ENCODE measurements at regions not wholly inside any gene's neighbourhood (a gene's known extent, or its start where the extent isn't known, plus 50 kb on each side); places are given as distances from the start of the nearest gene placed in this dataset.
"Not testable (repeated sequence)": the region's sequence is repeated elsewhere in the genome, so short reads cannot be mapped to it uniquely, and the experiment has no call there.

- DNase-seq (ENCODE audit: insufficient read length, low spot score), result no peak
- TF ChIP-seq POLR2AphosphoS5 (IDR thresholded peaks at IDR 0.05; ENCODE audit: low read depth, low read length) (no peak), TAF1 (IDR thresholded peaks at IDR 0.05; ENCODE audit: low read depth, low read length) (no peak), SPI1 (IDR thresholded peaks at IDR 0.05; ENCODE audit: low read depth, low read length) (no peak), POU2F2 (IDR thresholded peaks at IDR 0.05; ENCODE audit: low read depth, low read length) (no peak), POLR2A (IDR thresholded peaks at IDR 0.05; ENCODE audit: low read depth, low read length) (no peak), PAX5 (IDR thresholded peaks at IDR 0.05; ENCODE audit: insufficient read depth, low read length, severe bottlenecking) (no peak)
- FAIRE-seq, result no peak
These were observed 120.8 kb downstream of the ENC1 start for GRCh38 chr5:74519679-74520078.

- FAIRE-seq (no peak), DNase-seq (ENCODE audit: insufficient read length, low spot score) (no peak)
- TF ChIP-seq POLR2AphosphoS5 (IDR thresholded peaks at IDR 0.05; ENCODE audit: low read depth, low read length) (no peak), PAX5 (IDR thresholded peaks at IDR 0.05; ENCODE audit: insufficient read depth, low read length, severe bottlenecking) (no peak), POLR2A (IDR thresholded peaks at IDR 0.05; ENCODE audit: low read depth, low read length) (no peak), TAF1 (IDR thresholded peaks at IDR 0.05; ENCODE audit: low read depth, low read length) (no peak), SPI1 (IDR thresholded peaks at IDR 0.05; ENCODE audit: low read depth, low read length) (no peak), POU2F2 (IDR thresholded peaks at IDR 0.05; ENCODE audit: low read depth, low read length) (no peak)
These were observed 121.4 kb downstream of the ENC1 start for GRCh38 chr5:74519161-74519571.

GRCh38 chr5:74517700-74518099 lies 122.8 kb downstream of the ENC1 start:
- DNase-seq (ENCODE audit: insufficient read length, low spot score) (no peak), FAIRE-seq (no peak)
- TF ChIP-seq PAX5 (IDR thresholded peaks at IDR 0.05; ENCODE audit: insufficient read depth, low read length, severe bottlenecking) (no peak), SPI1 (IDR thresholded peaks at IDR 0.05; ENCODE audit: low read depth, low read length) (no peak), POLR2A (IDR thresholded peaks at IDR 0.05; ENCODE audit: low read depth, low read length) (no peak), POLR2AphosphoS5 (IDR thresholded peaks at IDR 0.05; ENCODE audit: low read depth, low read length) (no peak), POU2F2 (IDR thresholded peaks at IDR 0.05; ENCODE audit: low read depth, low read length) (no peak), TAF1 (IDR thresholded peaks at IDR 0.05; ENCODE audit: low read depth, low read length) (no peak)

GRCh38 chr5:74516211-74516636 lies 124.3 kb downstream of the ENC1 start:
- DNase-seq (ENCODE audit: insufficient read length, low spot score), result no peak
- TF ChIP-seq POU2F2 (IDR thresholded peaks at IDR 0.05; ENCODE audit: low read depth, low read length) (no peak), POLR2A (IDR thresholded peaks at IDR 0.05; ENCODE audit: low read depth, low read length) (no peak), PAX5 (IDR thresholded peaks at IDR 0.05; ENCODE audit: insufficient read depth, low read length, severe bottlenecking) (no peak)
- FAIRE-seq, result no peak

GRCh38 chr5:74514888-74515551 lies 125.5 kb downstream of the ENC1 start:
- no peak for TF ChIP-seq POU2F2 (IDR thresholded peaks at IDR 0.05; ENCODE audit: low read depth, low read length)
- no peak for TF ChIP-seq TAF1 (IDR thresholded peaks at IDR 0.05; ENCODE audit: low read depth, low read length)
- no peak for TF ChIP-seq POLR2AphosphoS5 (IDR thresholded peaks at IDR 0.05; ENCODE audit: low read depth, low read length)
- no peak for TF ChIP-seq SPI1 (IDR thresholded peaks at IDR 0.05; ENCODE audit: low read depth, low read length)
- TF ChIP-seq PAX5 (IDR thresholded peaks at IDR 0.05; ENCODE audit: insufficient read depth, low read length, severe bottlenecking), result no peak
- TF ChIP-seq POLR2A (IDR thresholded peaks at IDR 0.05; ENCODE audit: low read depth, low read length), result no peak
- DNase-seq (ENCODE audit: insufficient read length, low spot score) (no peak), FAIRE-seq (no peak)

GRCh38 chr5:74511770-74512169 lies 128.8 kb downstream of the ENC1 start:
- not testable (repeated sequence) for FAIRE-seq; DNase-seq (ENCODE audit: insufficient read length, low spot score)

- FAIRE-seq (no peak), DNase-seq (ENCODE audit: insufficient read length, low spot score) (no peak)
- no peak for TF ChIP-seq POLR2A (IDR thresholded peaks at IDR 0.05; ENCODE audit: low read depth, low read length)
- TF ChIP-seq POU2F2 (IDR thresholded peaks at IDR 0.05; ENCODE audit: low read depth, low read length), result no peak
- TF ChIP-seq PAX5 (IDR thresholded peaks at IDR 0.05; ENCODE audit: insufficient read depth, low read length, severe bottlenecking), result no peak
These were observed 130.0 kb downstream of the ENC1 start for GRCh38 chr5:74510476-74511075.

GRCh38 chr5:74507370-74508005 lies 133.0 kb downstream of the ENC1 start:
- FAIRE-seq, result no peak
- DNase-seq (ENCODE audit: insufficient read length, low spot score), result no peak
- TF ChIP-seq POU2F2 (IDR thresholded peaks at IDR 0.05; ENCODE audit: low read depth, low read length) (no peak), POLR2A (IDR thresholded peaks at IDR 0.05; ENCODE audit: low read depth, low read length) (no peak), TAF1 (IDR thresholded peaks at IDR 0.05; ENCODE audit: low read depth, low read length) (no peak), POLR2AphosphoS5 (IDR thresholded peaks at IDR 0.05; ENCODE audit: low read depth, low read length) (no peak), PAX5 (IDR thresholded peaks at IDR 0.05; ENCODE audit: insufficient read depth, low read length, severe bottlenecking) (no peak), SPI1 (IDR thresholded peaks at IDR 0.05; ENCODE audit: low read depth, low read length) (no peak)

- TF ChIP-seq TAF1 (IDR thresholded peaks at IDR 0.05; ENCODE audit: low read depth, low read length) (no peak), POU2F2 (IDR thresholded peaks at IDR 0.05; ENCODE audit: low read depth, low read length) (no peak), POLR2A (IDR thresholded peaks at IDR 0.05; ENCODE audit: low read depth, low read length) (no peak), SPI1 (IDR thresholded peaks at IDR 0.05; ENCODE audit: low read depth, low read length) (no peak), POLR2AphosphoS5 (IDR thresholded peaks at IDR 0.05; ENCODE audit: low read depth, low read length) (no peak), PAX5 (IDR thresholded peaks at IDR 0.05; ENCODE audit: insufficient read depth, low read length, severe bottlenecking) (no peak)
- DNase-seq (ENCODE audit: insufficient read length, low spot score) (no peak), FAIRE-seq (no peak)
These were observed 134.4 kb downstream of the ENC1 start for GRCh38 chr5:74506119-74506518.

GRCh38 chr5:74504463-74504862 lies 136.1 kb downstream of the ENC1 start:
- DNase-seq (ENCODE audit: insufficient read length, low spot score) (no peak), FAIRE-seq (no peak)
- TF ChIP-seq POLR2A (IDR thresholded peaks at IDR 0.05; ENCODE audit: low read depth, low read length) (no peak), PAX5 (IDR thresholded peaks at IDR 0.05; ENCODE audit: insufficient read depth, low read length, severe bottlenecking) (no peak), TAF1 (IDR thresholded peaks at IDR 0.05; ENCODE audit: low read depth, low read length) (no peak), POU2F2 (IDR thresholded peaks at IDR 0.05; ENCODE audit: low read depth, low read length) (no peak), SPI1 (IDR thresholded peaks at IDR 0.05; ENCODE audit: low read depth, low read length) (no peak), POLR2AphosphoS5 (IDR thresholded peaks at IDR 0.05; ENCODE audit: low read depth, low read length) (no peak)

Data from GM12891 (cell line).